ENCODE measurements at regions not wholly inside any gene's neighbourhood (a gene's known extent, or its start where the extent isn't known, plus 50 kb on each side); places are given as distances from the start of the nearest gene placed in this dataset.
"Not testable (repeated sequence)": the region's sequence is repeated elsewhere in the genome, so short reads cannot be mapped to it uniquely, and the experiment has no call there.

GRCh38 chr7:88554847-88555246, 204.7 kb upstream of the ZNF804B start:
- DNase-seq; H3K9ac ChIP-seq (ENCODE audit: insufficient read depth in 1 of 2, low read length in 2 of 2); H3K27me3 ChIP-seq (ENCODE audit: control insufficient read depth in 3 of 3, insufficient read depth in 3 of 3, low read length in 2 of 3); H3K27ac ChIP-seq (ENCODE audit: low read depth in 1 of 2, low read length in 1 of 2); H3K4me1 ChIP-seq (ENCODE audit: control insufficient read depth in 5 of 5, insufficient read depth in 5 of 5, low read length in 5 of 5); H3K9me3 ChIP-seq (ENCODE audit: control insufficient read depth in 4 of 4, insufficient read depth in 3 of 4, low read length in 3 of 4); ATAC-seq (ENCODE audit: insufficient read depth, low FRiP score); H3K4me3 ChIP-seq; H3K36me3 ChIP-seq (ENCODE audit: control insufficient read depth in 4 of 4, insufficient read depth in 4 of 4, low read length in 4 of 4): not testable (repeated sequence)
- WGBS, 2 donors, result 89 to 92% methylated on average over 3 to 4 of the region's 4 CpGs

- Histone ChIP-seq H3K4me3 (no peak overlapping the region), H3K4me1 (ENCODE audit: control insufficient read depth in 5 of 5, insufficient read depth in 5 of 5, low read length in 5 of 5) (peaks cover 0 to 4% (median 0%) of the 10 kb centered on the region in 5 donors), H3K36me3 (ENCODE audit: control insufficient read depth in 4 of 4, insufficient read depth in 4 of 4, low read length in 4 of 4) (no peaks in the 10 kb centered on the region), H3K9ac (ENCODE audit: insufficient read depth in 1 of 2, low read length in 2 of 2) (no peak overlapping the region), H3K27ac (ENCODE audit: low read depth in 1 of 2, low read length in 1 of 2) (no peak overlapping the region), H3K27me3 (ENCODE audit: control insufficient read depth in 3 of 3, insufficient read depth in 3 of 3, low read length in 2 of 3) (no peaks in the 10 kb centered on the region), H3K9me3 (ENCODE audit: control insufficient read depth in 4 of 4, insufficient read depth in 3 of 4, low read length in 3 of 4) (peaks cover 0 to 9% (median 4%) of the 10 kb centered on the region in 4 donors)
- DNase-seq (no peak), ATAC-seq (ENCODE audit: insufficient read depth, low FRiP score) (no peak)
- no peak for TF ChIP-seq CTCF (IDR thresholded peaks at IDR 0.05; ENCODE audit: control extremely low read depth, extremely low read depth)
These were observed 211.1 kb upstream of the ZNF804B start for GRCh38 chr7:88548399-88548798.

GRCh38 chr7:88546808-88547207, 212.7 kb upstream of the ZNF804B start:
- no peak for ATAC-seq (ENCODE audit: insufficient read depth, low FRiP score)
- TF ChIP-seq CTCF (IDR thresholded peaks at IDR 0.05; ENCODE audit: control extremely low read depth, extremely low read depth), result peak; percentile 5

GRCh38 chr7:88545663-88546062, 213.8 kb upstream of the ZNF804B start:
- no peaks in the 10 kb centered on the region for H3K36me3 ChIP-seq (ENCODE audit: control insufficient read depth in 4 of 4, insufficient read depth in 4 of 4, low read length in 4 of 4)
- WGBS, 2 donors, result 68 to 78% methylated on average over 1 of the region's 1 CpG
- no peak for DNase-seq
- H3K4me1 ChIP-seq (ENCODE audit: control insufficient read depth in 5 of 5, insufficient read depth in 5 of 5, low read length in 5 of 5), result peaks cover 0 to 4% (median 0%) of the 10 kb centered on the region in 5 donors
- H3K9me3 ChIP-seq (ENCODE audit: control insufficient read depth in 4 of 4, insufficient read depth in 3 of 4, low read length in 3 of 4), result peaks cover 0 to 10% (median 5%) of the 10 kb centered on the region in 4 donors
- H3K27me3 ChIP-seq (ENCODE audit: control insufficient read depth in 3 of 3, insufficient read depth in 3 of 3, low read length in 2 of 3), result no peaks in the 10 kb centered on the region
- TF ChIP-seq CTCF (IDR thresholded peaks at IDR 0.05; ENCODE audit: control extremely low read depth, extremely low read depth), result no peak
- no peak overlapping the region for H3K9ac ChIP-seq (ENCODE audit: insufficient read depth in 1 of 2, low read length in 2 of 2)
- no peak for ATAC-seq (ENCODE audit: insufficient read depth, low FRiP score)
- H3K4me3 ChIP-seq, result no peak overlapping the region
- H3K27ac ChIP-seq (ENCODE audit: low read depth in 1 of 2, low read length in 1 of 2), result no peak overlapping the region

More at GRCh38 chr7:88546808-88547207, 212.7 kb upstream of the ZNF804B start:
- Histone ChIP-seq H3K9me3 (ENCODE audit: control insufficient read depth in 4 of 4, insufficient read depth in 3 of 4, low read length in 3 of 4) (peaks cover 0 to 10% (median 5%) of the 10 kb centered on the region in 4 donors), H3K4me3 (no peak overlapping the region), H3K9ac (ENCODE audit: insufficient read depth in 1 of 2, low read length in 2 of 2) (no peak overlapping the region), H3K27me3 (ENCODE audit: control insufficient read depth in 3 of 3, insufficient read depth in 3 of 3, low read length in 2 of 3) (no peaks in the 10 kb centered on the region), H3K4me1 (ENCODE audit: control insufficient read depth in 5 of 5, insufficient read depth in 5 of 5, low read length in 5 of 5) (peaks cover 0 to 4% (median 0%) of the 10 kb centered on the region in 5 donors), H3K27ac (ENCODE audit: low read depth in 1 of 2, low read length in 1 of 2) (no peak overlapping the region), H3K36me3 (ENCODE audit: control insufficient read depth in 4 of 4, insufficient read depth in 4 of 4, low read length in 4 of 4) (no peaks in the 10 kb centered on the region)
- WGBS, 2 donors, result 35 to 38% methylated on average over 2 of the region's 2 CpGs
- DNase-seq, result no peak

Measured in lung (tissue), 11 donors.